ENCODE measurements at regions not wholly inside any gene's neighbourhood (a gene's known extent, or its start where the extent isn't known, plus 50 kb on each side); places are given as distances from the start of the nearest gene placed in this dataset.
A peak's percentile ranks its signal among the peaks of the same experiment; 100 is the strongest.

DNA sequence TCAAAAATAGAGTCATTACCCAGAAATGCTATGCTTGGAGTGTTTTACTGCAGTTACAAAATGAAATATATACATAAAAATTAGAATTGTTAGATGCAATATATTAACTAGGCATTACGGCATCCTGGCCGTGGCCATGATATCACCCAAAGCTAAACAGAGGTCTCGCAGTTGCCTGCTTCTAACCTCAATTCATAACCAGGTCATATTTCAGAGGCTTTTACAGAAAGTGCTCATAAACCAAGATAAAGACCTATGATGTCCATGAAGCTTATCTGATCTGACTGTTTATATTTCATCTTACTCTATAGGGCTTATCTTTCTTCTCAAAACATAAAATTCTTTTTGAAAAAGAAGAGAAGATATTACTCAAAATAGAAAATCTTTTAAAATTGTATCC lies 664.5 kb upstream of the SALL1 start:
- no CpG with 5 or more reads among the region's 3 CpGs for WGBS, 2 experiments (ENCODE audit: extremely low coverage in 2 of 2, insufficient read length in 1 of 2)
- TF ChIP-seq, protein P1, sequence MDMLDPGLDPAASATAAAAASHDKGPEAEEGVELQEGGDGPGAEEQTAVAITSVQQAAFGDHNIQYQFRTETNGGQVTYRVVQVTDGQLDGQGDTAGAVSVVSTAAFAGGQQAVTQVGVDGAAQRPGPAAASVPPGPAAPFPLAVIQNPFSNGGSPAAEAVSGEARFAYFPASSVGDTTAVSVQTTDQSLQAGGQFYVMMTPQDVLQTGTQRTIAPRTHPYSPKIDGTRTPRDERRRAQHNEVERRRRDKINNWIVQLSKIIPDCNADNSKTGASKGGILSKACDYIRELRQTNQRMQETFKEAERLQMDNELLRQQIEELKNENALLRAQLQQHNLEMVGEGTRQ (IDR thresholded peaks at IDR 0.05; ENCODE audit: low read depth, low read length) = no peak
- TF ChIP-seq MAZ (IDR thresholded peaks at IDR 0.05; ENCODE audit: borderline replicate concordance, low read depth, low read length) (no peak), MXI1 (IDR thresholded peaks at IDR 0.05; ENCODE audit: borderline replicate concordance, low read depth, low read length) (no peak), NFE2L2 (IDR thresholded peaks at IDR 0.05; ENCODE audit: low read depth, low read length) (no peak), RCOR1 (IDR thresholded peaks at IDR 0.05; ENCODE audit: insufficient replicate concordance, low read length) (no peak), CHD1 (IDR thresholded peaks at IDR 0.05; ENCODE audit: low read depth, low read length) (no peak), CEBPB (IDR thresholded peaks at IDR 0.05; ENCODE audit: low read depth, low read length) (no peak), MAFK (IDR thresholded peaks at IDR 0.05; ENCODE audit: low read depth, low read length) (no peak), POLR2A (IDR thresholded peaks at IDR 0.05; ENCODE audit: low read depth, low read length) (no peak), BHLHE40 (IDR thresholded peaks at IDR 0.05; ENCODE audit: low read depth, low read length) (no peak), RFX5 (IDR thresholded peaks at IDR 0.05; ENCODE audit: low read depth, low read length) (no peak), FOS (IDR thresholded peaks at IDR 0.05; ENCODE audit: low read depth, low read length) (no peak), SMC3 (IDR thresholded peaks at IDR 0.05; ENCODE audit: low read depth, low read length) (no peak), RAD21 (IDR thresholded peaks at IDR 0.05; ENCODE audit: low read length) (no peak)
- TF ChIP-seq, protein P2, sequence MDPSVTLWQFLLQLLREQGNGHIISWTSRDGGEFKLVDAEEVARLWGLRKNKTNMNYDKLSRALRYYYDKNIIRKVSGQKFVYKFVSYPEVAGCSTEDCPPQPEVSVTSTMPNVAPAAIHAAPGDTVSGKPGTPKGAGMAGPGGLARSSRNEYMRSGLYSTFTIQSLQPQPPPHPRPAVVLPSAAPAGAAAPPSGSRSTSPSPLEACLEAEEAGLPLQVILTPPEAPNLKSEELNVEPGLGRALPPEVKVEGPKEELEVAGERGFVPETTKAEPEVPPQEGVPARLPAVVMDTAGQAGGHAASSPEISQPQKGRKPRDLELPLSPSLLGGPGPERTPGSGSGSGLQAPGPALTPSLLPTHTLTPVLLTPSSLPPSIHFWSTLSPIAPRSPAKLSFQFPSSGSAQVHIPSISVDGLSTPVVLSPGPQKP (IDR thresholded peaks at IDR 0.05; ENCODE audit: borderline replicate concordance, low read depth, low read length) = no peak
- no peak overlapping the region for H2AK5ac ChIP-seq (ENCODE audit: low read depth, low read length)
- no peak overlapping the region for H2AK9ac ChIP-seq (replicated peaks; ENCODE audit: low read depth, low read length, poor library complexity)
- H3K9me3 ChIP-seq (ENCODE audit: control insufficient read depth, insufficient read depth, low read length) = peaks cover 2% of the 10 kb centered on the region; the same call in 1 of the 2 replicates
- no peak overlapping the region for H3K4me3 ChIP-seq (ENCODE audit: insufficient read depth, low read depth, low read length)
- POLR2A ChIA-PET (ENCODE audit: unreplicated experiment) = no interaction called here
- H3K4ac ChIP-seq (ENCODE audit: low read depth, low read length) = no peak overlapping the region
- no peaks in the 10 kb centered on the region; the same call in 1 of the 2 replicates for H3K9me1 ChIP-seq (ENCODE audit: insufficient read depth, low read length)
- no peak overlapping the region for H4K5ac ChIP-seq (ENCODE audit: low read depth, low read length)
- H3K4me1 ChIP-seq (ENCODE audit: control insufficient read depth, insufficient read depth, low read length) = peaks cover 2% of the 10 kb centered on the region; the same call in 1 of the 2 replicates
- H2AFZ ChIP-seq (replicated peaks; ENCODE audit: low read length, poor library complexity) = no peak overlapping the region
- no peak overlapping the region for H3K56ac ChIP-seq (ENCODE audit: extremely low read depth, insufficient read depth, low read length)
- H4K8ac ChIP-seq (ENCODE audit: low read depth in 2 of 2, low read length in 2 of 2) = no peak overlapping the region
- H2BK20ac ChIP-seq (ENCODE audit: low read depth, low read length) = no peak overlapping the region
- H4K20me1 ChIP-seq (ENCODE audit: insufficient read depth, low read length) = no peaks in the 10 kb centered on the region
- no peaks in the 10 kb centered on the region for H3K79me1 ChIP-seq (ENCODE audit: low read depth in 1 of 2, low read length in 2 of 2)
- no peak overlapping the region for H3K23ac ChIP-seq (ENCODE audit: low read depth, low read length)
- no peak overlapping the region for H3K14ac ChIP-seq (replicated peaks; ENCODE audit: low read depth, low read length)
- H2BK120ac ChIP-seq (ENCODE audit: low read depth, low read length) = peak overlapping the region; percentile 3; the same call in 1 of the 2 replicates
- H3K27ac ChIP-seq (ENCODE audit: insufficient read depth, low read length) = no peak overlapping the region
- no peak overlapping the region for H4K91ac ChIP-seq (ENCODE audit: insufficient read depth, low read depth, low read length)
- ATAC-seq (ENCODE audit: low read depth) (no peak), DNase-seq (peak; percentile 32)
- no peaks in the 10 kb centered on the region for H3K36me3 ChIP-seq (ENCODE audit: control insufficient read depth, insufficient read depth, low read length)
- H3K18ac ChIP-seq (ENCODE audit: low read depth, low read length) = no peak overlapping the region
- intact Hi-C loops (cut with micrococcal nuclease) = no loop called here
- no peak overlapping the region for H3K9ac ChIP-seq (ENCODE audit: low read depth, low read length)
- no peaks in the 10 kb centered on the region for H3K27me3 ChIP-seq (ENCODE audit: control insufficient read depth, insufficient read depth, low read length)
- no peak overlapping the region for H2BK5ac ChIP-seq (ENCODE audit: low read depth, low read length, poor library complexity, severe bottlenecking)
- CTCF ChIA-PET = interaction anchor here (0.9 kb wide), 1 partner anchor 156 kb away, joined by 3 read pairs; no protein-coding TSS in a partner anchor
- no peak overlapping the region for H2BK15ac ChIP-seq (ENCODE audit: low read depth, low read length)
- BruUV-seq (replicated peaks) = no TSS peak
- in situ Hi-C loops (cut with MboI; ENCODE audit: low sequenced_read_pairs) = loop anchor here (5.0 kb wide), 1 partner anchor 172 kb away; no protein-coding TSS in a partner anchor
- H3K4me2 ChIP-seq (ENCODE audit: low read depth, low read length) = no peak overlapping the region
- dilution Hi-C loops (cut with HindIII; ENCODE audit: low sequenced_read_pairs, unreplicated experiment) = no loop called here

All from IMR-90 (cell line).